GM12864 (cell line): ENCODE measurements at regions not wholly inside any gene's neighbourhood (a gene's known extent, or its start where the extent isn't known, plus 50 kb on each side); places are given as distances from the start of the nearest gene placed in this dataset.

Experiments
- DNase-seq: peaks from one replicate; pipeline ENCODE4 v3.0.0-alpha.2; 2011; ENCODE audit warnings: low read depth
- H3K4me3 ChIP-seq: 2 replicates; pipeline ENCODE4 v1.5.1; 2011; ENCODE audit warnings: mild to moderate bottlenecking, low read depth, low read length, control low read depth
- TF ChIP-seq, protein P1 (sequence below): IDR thresholded peaks from 2 replicates; pipeline ENCODE4 v1.5.1; 2011; ENCODE audit warnings: low read depth, mild to moderate bottlenecking, moderate library complexity, low read length, control low read depth, inconsistent platforms; ENCODE audit errors: missing control alignments

DNA sequence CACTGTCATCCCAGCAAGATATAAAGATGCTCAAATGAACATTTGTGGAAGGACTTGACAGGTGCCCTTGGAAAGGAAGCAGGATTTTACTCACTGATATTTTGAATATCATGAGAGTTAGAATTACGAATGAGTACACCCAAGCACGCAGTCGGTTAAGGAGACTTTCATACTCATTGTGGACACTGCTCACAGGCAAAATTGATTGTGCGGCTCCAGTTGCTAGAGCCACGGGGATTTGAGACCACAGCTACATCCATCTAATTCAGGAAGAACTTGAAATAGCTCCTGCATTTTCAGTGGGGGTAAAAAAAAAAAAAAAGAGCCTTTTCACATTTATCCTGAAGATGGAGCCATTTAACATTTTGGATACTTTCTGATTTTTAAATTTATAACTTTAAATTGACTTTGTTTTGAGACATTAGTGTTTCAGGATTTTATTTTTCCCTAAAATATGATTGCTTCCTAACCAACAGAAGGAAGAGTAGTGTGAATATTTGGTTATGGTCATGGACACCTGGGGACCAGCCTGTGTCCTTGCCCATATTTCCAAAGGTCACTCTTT, 1080.1 kb upstream of the EEF2KMT start:
- DNase-seq = no peak
- TF ChIP-seq, protein P1, sequence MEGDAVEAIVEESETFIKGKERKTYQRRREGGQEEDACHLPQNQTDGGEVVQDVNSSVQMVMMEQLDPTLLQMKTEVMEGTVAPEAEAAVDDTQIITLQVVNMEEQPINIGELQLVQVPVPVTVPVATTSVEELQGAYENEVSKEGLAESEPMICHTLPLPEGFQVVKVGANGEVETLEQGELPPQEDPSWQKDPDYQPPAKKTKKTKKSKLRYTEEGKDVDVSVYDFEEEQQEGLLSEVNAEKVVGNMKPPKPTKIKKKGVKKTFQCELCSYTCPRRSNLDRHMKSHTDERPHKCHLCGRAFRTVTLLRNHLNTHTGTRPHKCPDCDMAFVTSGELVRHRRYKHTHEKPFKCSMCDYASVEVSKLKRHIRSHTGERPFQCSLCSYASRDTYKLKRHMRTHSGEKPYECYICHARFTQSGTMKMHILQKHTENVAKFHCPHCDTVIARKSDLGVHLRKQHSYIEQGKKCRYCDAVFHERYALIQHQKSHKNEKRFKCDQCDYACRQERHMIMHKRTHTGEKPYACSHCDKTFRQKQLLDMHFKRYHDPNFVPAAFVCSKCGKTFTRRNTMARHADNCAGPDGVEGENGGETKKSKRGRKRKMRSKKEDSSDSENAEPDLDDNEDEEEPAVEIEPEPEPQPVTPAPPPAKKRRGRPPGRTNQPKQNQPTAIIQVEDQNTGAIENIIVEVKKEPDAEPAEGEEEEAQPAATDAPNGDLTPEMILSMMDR = no peak
- H3K4me3 ChIP-seq = no peak overlapping the region

DNA sequence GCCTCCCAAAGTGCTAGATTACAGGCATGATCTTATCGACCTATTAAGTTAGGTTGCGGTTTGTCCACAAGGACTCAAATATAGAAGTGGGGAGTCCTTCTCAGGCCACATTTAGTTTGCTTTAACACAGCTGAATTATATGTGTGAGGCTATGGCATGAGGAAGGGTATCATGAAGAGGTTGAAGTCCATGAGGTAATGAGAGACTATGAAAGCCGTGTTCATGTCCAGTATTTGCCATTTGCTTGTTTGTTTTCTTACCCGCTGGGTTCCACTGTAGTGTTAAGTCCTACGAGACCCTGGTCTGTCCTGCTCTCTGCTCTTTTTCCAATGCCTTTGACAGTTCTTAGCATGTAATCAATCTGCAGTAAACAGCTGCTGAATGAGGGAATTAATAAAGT, 1072.4 kb upstream of the EEF2KMT start:
- TF ChIP-seq, protein P1 = no peak
- H3K4me3 ChIP-seq = no peak overlapping the region
- DNase-seq = no peak

DNA sequence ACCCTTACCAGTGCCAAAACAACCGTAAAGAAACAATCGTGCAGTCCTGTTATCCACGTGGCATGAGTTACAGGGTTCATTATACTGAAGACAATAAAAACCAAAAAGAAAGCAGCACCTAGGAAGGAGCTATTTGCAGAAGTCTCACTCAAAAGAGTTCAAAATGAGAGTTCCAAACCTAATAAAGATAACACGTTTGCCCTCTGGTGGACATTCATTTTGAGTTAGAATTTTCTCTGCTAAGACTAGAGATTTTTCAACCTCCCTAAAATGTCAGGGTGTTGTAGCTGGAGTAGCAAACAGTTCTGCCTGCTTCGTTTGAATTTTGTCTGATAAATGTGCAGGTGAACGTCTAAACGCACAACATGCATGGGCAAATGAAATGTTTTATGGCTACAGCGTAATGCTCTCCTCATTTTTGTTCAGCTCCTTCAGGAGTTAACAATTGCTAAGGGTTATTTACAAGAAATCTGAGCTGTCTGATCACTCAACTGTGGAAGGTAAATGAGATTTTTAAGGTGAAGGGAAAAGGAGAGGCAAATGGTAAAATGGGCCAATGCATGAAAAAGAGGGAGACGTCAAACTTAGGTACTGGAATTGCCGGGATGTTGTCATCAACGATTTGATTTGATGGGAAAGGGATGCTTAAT, 1067.9 kb upstream of the EEF2KMT start:
- no peak overlapping the region for H3K4me3 ChIP-seq
- no peak for DNase-seq
- TF ChIP-seq, protein P1 = no peak

DNA sequence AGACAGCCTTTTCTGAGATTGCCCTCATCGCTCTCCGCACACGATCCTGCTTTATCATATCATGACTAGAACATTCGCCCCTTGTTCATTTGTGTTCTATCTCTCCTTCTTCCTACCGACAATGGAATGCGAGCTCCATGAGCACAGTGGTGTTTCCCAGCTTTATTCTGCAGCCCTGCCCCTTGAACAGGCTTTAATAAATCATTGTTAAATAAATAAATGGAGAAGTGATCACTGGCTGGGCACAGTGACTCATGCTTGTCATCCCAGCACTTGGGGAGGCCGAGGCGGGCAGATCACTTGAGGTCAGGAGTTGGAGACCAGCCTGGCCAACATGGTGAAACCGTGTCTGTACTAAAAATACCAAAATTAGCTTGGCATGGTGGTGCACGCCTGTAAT, 1063.3 kb upstream of the EEF2KMT start:
- no peak for DNase-seq
- TF ChIP-seq, protein P1 = no peak

DNA sequence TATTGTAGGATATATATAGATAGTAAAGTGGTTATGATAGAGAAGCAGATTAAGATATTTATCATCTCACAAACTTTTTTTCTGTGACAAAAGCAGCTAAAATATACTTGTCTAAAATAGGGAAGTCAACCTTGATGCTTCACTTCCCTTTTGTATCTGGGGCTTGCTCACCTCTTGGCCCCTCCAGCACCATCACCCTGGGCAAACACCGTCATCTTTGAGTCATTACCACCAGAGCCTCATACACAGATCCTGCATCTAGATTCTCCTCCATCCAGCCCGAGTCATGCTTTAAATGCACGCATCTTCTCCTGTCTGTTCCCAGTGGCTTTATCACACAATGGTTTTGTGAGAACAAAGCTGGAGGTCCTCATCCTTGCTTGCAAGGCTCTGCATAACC, 1062.7 kb upstream of the EEF2KMT start:
- DNase-seq = no peak

More for the DNA sequence above, 1063.3 kb upstream of the EEF2KMT start:
- no peak overlapping the region for H3K4me3 ChIP-seq

DNA sequence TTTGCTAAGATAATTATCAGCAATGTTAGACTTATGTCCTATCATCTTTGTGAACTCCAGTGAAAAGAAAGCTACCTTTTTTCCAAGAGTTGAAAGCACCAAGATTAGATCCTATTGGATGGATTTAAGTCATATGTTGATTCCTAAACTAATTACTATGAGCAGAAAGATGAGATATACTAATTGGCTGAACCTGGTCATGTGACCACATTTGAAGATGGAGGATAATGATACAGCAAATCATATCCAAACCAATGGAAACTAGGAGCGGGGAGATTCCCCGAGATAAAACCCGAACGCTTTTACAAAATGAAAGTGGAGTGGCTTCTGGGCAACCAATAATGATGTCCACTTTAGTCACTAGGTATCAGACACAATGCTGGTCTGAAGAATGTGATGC, 1060.2 kb upstream of the EEF2KMT start:
- TF ChIP-seq, protein P1 = no peak
- no peak for DNase-seq
- no peak overlapping the region for H3K4me3 ChIP-seq

More for the DNA sequence above, 1062.7 kb upstream of the EEF2KMT start:
- no peak overlapping the region for H3K4me3 ChIP-seq
- TF ChIP-seq, protein P1 = no peak

DNA sequence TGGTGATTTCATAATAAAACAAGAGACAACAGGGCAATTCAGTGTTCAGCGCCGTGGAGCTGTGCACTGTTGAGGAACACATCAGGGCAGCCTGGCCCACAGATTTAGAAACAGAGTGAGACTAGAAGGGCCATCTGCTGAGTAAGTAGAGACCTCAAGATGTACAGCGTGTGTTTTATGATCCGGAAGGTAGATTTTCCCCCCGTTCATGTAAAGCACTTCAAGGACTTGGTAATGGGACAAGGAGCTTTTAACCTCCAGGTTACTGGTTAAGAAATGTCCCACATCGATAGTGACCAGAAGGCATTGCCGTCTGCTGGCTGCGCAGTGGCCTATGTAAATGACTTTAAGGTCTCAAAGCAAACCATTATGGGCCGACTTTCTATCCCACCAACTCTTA, 1057.7 kb upstream of the EEF2KMT start:
- TF ChIP-seq, protein P1 = no peak
- H3K4me3 ChIP-seq = no peak overlapping the region
- no peak for DNase-seq
